Lower leg skin (tissue), 4 donors: ENCODE measurements at regions not wholly inside any gene's neighbourhood (a gene's known extent, or its start where the extent isn't known, plus 50 kb on each side); places are given as distances from the start of the nearest gene placed in this dataset.
A peak's percentile ranks its signal among the peaks of the same experiment; 100 is the strongest.
"Not testable (repeated sequence)": the region's sequence is repeated elsewhere in the genome, so short reads cannot be mapped to it uniquely, and the experiment has no call there.

Experiments
- DNase-seq, 2 donors: peaks; one replicate each; pipeline ENCODE4 v3.0.0-alpha.2; 2019; ENCODE audit warnings: low spot score in 2 of 2
- H3K4me3 ChIP-seq: fragments of 200-600 bp; sonication (generic); 2 replicates; pipeline ENCODE4 v1.5.1; 2017; ENCODE audit warnings: mild to moderate bottlenecking, low read depth; ENCODE audit not compliant: poor library complexity, severe bottlenecking
- POLR2A ChIP-seq, 2 donors: fragments of 450-650 bp; IDR thresholded peaks; one replicate each; pipeline ENCODE4 v1.6.1; 2016 to 2017; ENCODE audit warnings: antibody characterized with exemption in 2 of 2, mild to moderate bottlenecking in 1 of 2, moderate library complexity in 1 of 2
- WGBS, 2 donors: methylation state at CpG; one replicate each; pipeline ENCODE4 v1.1.5; 2018; 5-methylcytosine and 5-hydroxymethylcytosine counted together
- intact Hi-C: fragments of 100-400 bp; cut with DNase I; formaldehyde crosslinking; loops from one replicate; pipeline ENCODE4 v1.15.0; 2023; ENCODE audit warnings: low total_unique reads
- TF ChIP-seq, protein P1 (sequence below), 3 donors: fragments of 450-650 bp; IDR thresholded peaks; one replicate each; pipeline ENCODE4 v1.5.1; 2016; ENCODE audit warnings: antibody characterized with exemption in 3 of 3, mild to moderate bottlenecking in 3 of 3, moderate library complexity in 2 of 3

DNA sequence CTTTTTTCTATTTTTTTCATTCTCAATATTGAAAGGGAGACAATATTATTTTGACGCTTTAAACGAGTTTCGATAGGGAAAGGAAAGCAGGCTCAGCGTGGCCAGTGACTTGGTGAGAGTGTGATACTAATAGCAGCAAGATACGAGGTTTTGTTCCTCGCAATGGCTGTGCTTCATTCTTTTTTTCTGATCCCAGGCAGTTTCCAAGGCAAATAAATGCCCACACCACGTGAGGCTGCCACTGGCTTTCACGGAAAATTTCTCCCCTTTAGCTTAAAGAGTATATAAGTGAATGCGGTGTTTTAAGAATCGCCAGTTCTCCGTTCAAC, 196.4 kb upstream of the ZNF184 start:
- WGBS, 2 donors = 11 to 14% methylated on average over 11 of the region's 11 CpGs
- DNase-seq = no peak
- H3K4me3 ChIP-seq = no peak overlapping the region
- TF ChIP-seq POLR2A (IDR thresholded peaks at IDR 0.05) = no peak
- intact Hi-C loops = no loop called here

DNA sequence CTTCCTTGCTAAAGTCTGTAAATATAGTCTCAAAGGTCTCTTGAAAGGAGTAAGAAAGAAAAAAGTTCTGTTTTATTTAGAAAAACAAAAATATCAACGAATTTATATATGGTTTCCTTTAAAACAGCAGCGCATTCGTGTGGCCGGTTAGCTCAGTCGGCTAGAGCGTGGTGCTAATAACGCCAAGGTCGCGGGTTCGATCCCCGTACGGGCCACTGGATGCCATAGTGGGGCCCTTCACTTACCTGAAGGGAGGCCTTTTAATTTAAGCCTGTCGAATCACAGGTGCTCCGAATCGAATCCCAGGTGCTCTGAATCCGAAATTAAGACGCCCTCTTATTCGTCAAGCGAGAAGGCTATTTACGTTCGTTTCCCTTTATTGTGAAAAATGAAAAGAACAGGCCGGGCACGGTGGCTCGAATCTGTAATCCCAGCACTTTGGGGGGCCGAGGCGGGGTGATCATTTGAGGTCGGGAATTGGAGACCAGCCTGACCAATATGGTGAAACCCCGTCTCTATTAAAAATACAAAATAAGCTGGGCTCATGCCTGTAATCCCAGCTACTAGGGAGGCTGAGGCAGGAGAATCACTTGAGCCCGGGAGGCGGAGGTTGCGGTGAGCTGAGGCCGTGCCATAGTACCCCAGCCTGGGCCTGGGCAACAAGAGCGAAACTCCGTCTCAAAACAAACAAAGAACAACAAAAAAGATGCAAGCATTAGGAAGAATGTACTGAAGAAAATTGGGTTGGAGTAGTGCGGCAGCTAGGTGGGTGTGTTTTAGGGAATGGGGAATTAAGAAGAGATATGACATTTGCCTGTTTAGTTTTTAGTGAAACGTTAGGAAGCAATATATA, 195.8 kb upstream of the ZNF184 start:
- no peak for DNase-seq
- intact Hi-C loops = no loop called here
- whole genome bisulfite sequencing, 2 donors = 7 to 10% methylated on average over 36 of the region's 36 CpGs
- H3K4me3 ChIP-seq = no peak overlapping the region
- TF ChIP-seq, protein P1, sequence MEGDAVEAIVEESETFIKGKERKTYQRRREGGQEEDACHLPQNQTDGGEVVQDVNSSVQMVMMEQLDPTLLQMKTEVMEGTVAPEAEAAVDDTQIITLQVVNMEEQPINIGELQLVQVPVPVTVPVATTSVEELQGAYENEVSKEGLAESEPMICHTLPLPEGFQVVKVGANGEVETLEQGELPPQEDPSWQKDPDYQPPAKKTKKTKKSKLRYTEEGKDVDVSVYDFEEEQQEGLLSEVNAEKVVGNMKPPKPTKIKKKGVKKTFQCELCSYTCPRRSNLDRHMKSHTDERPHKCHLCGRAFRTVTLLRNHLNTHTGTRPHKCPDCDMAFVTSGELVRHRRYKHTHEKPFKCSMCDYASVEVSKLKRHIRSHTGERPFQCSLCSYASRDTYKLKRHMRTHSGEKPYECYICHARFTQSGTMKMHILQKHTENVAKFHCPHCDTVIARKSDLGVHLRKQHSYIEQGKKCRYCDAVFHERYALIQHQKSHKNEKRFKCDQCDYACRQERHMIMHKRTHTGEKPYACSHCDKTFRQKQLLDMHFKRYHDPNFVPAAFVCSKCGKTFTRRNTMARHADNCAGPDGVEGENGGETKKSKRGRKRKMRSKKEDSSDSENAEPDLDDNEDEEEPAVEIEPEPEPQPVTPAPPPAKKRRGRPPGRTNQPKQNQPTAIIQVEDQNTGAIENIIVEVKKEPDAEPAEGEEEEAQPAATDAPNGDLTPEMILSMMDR (IDR thresholded peaks at IDR 0.05) = no peak
- TF ChIP-seq POLR2A (IDR thresholded peaks at IDR 0.05) = no peak

DNA sequence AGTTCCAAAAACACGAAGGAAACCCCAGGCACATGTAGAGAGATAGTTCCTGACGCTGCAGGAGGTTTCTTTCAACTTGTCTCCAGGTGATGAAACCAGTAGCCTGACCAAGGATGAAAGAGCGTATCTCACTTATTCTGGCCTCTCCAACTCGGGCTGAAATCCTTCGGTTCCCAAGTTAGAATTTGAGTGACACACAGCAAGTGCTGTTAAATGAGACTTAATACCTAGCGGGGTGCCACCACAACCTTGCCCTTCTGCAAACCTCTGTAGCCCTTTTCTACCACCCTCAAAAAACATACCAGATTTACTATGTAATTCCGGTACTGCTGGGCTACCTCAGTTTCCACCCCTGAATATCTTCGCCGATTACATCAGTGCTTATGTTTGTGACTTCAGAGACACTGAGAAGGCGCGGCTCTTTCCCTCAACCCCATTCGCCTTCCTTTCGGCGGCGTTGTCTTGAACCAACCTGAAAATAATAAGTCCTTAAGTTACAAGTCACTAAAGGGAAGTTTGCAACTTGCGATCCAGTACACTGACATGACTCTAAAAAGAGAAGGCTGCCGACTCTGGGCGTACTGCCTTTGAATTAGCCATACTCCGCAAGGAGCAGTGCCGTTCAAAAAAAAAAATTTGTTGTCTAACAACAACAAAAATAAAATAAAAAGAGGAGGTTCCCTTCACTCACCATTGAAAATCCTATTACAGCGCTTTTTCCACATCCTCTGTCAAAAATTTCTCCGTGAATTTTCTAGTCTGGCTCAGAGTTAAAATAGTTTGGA, 194.9 kb upstream of the ZNF184 start:
- TF ChIP-seq, protein P1 (IDR thresholded peaks at IDR 0.05) = no peak
- TF ChIP-seq POLR2A (IDR thresholded peaks at IDR 0.05) = no peak
- intact Hi-C loops = no loop called here
- no peak for DNase-seq
- no peak overlapping the region for H3K4me3 ChIP-seq
- 10% methylated on average over 22 of the region's 22 CpGs for WGBS, 2 donors

DNA sequence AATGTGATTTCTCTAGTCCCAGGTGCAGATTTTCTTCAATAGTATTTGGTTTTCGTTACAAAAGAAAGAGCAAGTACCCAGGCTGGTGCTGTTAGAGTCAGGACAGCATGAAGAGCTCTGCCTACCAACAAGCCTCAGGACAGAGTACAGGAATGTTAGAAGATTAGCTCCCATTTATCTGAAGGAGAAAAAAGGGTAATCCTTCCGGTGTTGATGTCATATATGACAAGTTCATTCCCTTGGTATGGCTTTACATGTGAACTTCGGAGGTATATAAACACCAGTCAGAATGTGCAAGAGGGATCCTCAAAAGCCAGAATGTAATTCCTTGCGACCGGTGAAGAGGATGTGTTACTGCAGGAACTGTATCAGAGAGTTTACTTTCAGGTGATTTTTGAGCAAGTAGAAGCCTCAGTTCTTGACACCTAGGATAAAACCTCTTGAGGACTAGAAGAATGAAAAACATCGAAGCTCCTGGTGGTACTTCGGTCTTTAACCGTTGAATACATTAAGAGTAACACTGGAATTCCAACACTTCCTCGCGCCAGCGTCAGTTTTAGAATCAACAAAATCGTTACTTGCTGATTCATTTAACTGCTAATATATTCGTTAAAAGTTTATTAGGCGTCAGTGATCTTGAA, 194.2 kb upstream of the ZNF184 start:
- intact Hi-C loops = no loop called here

GRCh38 chr6:27662769-27663168, 189.9 kb upstream of the ZNF184 start:
- intact Hi-C loops = no loop called here
- TF ChIP-seq, protein P1 (IDR thresholded peaks at IDR 0.05) = no peak
- no peak for TF ChIP-seq POLR2A (IDR thresholded peaks at IDR 0.05)
- 19 to 21% methylated on average over 1 of the region's 1 CpG for WGBS, 2 donors
- no peak for DNase-seq
- no peak overlapping the region for H3K4me3 ChIP-seq

More for the DNA sequence above, 194.2 kb upstream of the ZNF184 start:
- H3K4me3 ChIP-seq = no peak overlapping the region
- 9 to 16% methylated on average over 14 of the region's 14 CpGs for WGBS, 2 donors
- DNase-seq = no peak
- TF ChIP-seq POLR2A (IDR thresholded peaks at IDR 0.05) = no peak
- TF ChIP-seq, protein P1 (IDR thresholded peaks at IDR 0.05) = no peak

DNA sequence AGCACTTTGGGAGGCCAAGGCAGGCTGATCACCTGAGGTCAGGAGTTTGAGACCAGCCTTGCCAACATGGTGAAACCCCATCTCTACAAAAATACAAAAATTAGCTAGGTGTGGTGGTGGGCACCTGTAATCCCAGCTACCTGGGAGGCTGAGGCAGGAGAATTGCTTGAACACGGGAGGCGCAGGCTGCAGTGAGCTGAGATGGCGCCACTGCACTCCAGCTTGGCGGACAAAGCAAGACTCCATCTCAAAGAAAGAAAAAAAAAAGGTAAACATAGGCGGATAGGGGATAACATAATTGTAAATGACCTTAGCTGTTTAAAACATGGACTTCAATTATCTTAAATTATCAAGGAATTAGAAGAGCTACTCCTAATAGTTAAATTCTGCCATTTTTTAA, 189.3 kb upstream of the ZNF184 start:
- intact Hi-C loops, H3K4me3 ChIP-seq: not testable (repeated sequence)
- peak in 1 of 2 donors; percentile 15 for DNase-seq
- WGBS, 2 donors = 90 to 91% methylated on average over 5 of the region's 5 CpGs

- H3K4me3 ChIP-seq, intact Hi-C loops, DNase-seq: not testable (repeated sequence)
- WGBS, 2 donors = 37 to 53% methylated on average over 20 to 43 of the region's 60 CpGs
Measured at GRCh38 chr6:27653143-27653825, 180.4 kb upstream of the ZNF184 start.
